Hippocampal formation (tissue), 2 donors: ENCODE measurements at regions not wholly inside any gene's neighbourhood (a gene's known extent, or its start where the extent isn't known, plus 50 kb on each side); places are given as distances from the start of the nearest gene placed in this dataset.

Experiments used
- DNase-seq, 2 donors: peaks; one replicate each; lab custom pipeline; 2025; lab: John Stamatoyannopoulos, UW

DNA sequence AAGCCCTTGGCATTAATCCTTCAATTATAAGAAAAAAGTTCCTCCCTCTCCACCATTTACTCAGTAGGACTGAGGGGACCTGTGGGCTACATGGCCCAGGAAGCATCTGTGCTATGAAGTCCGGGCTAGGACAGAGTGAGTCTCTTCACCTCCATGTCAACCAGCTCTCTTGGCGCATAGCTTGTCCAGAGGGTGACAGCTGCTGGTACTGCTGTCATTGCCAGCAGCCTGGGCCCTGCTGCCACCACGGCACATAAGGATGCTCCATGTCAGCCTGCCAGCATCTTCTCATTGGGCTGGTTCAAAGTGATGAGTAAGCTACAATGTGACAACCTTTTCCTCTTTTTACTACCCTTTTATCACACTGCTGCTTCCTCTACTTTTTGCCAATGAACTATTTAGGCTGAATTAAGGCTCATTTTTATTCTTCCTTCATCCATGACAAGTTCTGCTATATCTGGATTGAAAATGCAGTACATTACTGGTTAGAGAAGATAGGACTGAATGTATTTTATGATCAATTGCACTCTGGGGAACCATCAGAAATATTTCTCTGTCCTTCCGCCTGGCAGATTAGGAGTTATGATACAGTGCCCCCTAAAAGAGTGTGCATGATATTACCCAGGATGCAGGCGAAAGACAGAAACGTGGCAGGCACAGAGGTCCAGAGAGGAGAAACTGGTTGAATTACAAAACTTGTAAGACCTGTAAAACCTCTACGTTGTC is 258.9 kb upstream of the TNP1 start:
- DNase-seq, result no peak

DNA sequence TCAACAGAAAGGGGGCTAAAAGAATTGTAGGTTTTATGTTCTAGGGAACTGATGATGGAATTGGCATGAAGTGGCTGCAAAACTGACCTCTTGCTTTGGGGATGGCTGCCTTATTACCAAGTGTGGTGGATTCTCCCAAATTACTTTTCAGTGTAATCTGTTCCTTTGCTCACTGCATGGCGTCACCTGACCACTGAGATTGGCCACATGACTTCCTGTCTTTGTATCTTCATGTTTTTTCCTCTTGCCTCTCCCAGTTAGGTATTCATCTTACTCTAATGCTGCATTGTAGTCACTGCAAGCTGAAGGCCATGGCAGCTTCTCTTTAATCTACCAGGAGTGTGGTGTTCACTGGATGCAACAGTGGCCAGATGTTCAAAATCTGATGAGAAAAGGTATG is 257.7 kb upstream of the TNP1 start:
- no peak for DNase-seq

DNA sequence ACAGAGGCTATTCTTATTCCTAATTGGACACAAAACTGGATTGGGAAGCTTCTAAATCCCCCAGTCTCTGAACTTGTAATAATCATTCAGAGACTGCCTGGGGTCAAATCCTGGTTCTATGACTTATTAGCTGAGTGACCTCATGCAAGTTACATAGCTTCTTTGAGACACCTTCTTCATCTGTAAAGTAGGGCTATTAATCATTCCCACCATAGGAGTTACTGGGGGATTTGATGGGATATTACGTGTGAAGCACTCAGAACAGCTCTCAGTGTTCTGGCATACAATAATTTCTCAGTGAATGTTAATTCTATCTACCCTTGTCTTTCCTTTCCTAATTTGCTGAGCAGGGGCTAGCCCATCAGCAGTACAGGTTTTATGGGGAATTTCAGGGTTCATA is 256.7 kb upstream of the TNP1 start:
- no peak for DNase-seq

DNA sequence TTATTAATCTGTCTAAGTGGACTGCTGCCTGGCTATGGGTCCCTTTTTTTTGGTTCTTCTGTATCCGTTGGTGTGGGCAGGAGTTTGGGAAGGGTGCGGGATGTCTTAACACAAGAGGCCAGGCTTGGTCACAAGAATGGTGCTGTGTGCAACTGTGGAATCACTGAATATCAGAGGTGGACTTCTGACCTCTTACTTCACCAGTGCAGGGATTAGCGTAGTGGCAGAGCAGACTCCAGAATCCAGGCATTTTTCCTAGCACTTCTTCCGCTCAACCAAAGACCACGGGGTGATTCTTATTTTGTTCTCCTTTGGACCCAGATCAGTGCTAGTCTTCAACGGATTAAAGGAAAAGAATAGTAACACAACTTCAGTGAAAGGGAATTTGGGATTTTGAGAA is 254.3 kb upstream of the TNP1 start:
- no peak for DNase-seq

DNA sequence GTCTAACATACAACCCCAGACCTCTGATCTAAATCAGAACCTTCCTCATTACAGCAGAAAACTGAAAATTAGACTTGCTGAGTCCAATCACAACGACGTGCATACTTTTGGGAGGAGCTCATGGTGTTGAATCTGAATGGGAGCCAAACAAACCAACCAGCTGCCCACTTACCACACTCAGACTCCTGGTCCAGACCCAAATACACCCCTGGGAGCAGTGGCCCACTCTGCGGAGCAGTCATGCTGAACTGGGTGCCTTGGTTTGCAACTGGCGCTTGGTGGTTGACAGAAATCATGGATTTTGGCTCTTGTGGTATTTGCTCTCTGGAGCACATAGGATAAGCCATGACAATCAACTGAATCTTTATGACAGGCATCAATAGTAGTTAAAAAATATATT is 253.6 kb upstream of the TNP1 start:
- no peak for DNase-seq

DNA sequence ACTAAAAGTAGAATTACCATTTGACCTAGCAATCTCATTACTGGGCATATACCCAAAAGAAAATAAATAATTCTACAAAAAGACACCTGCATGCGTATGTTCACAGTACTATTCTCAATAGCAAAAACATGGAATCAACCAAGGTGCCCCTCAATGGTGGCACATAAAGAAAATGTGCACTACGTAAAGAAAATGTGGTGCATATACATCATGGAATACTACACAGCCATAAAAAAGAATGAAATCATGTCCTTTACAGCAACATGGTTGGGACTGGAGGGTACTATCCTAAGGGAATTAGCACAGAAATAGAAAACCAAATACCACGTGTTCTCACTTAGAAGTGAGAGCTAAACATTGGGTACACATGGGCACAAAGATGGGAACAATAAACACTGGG is 250.7 kb upstream of the TNP1 start:
- DNase-seq, result no peak

DNA sequence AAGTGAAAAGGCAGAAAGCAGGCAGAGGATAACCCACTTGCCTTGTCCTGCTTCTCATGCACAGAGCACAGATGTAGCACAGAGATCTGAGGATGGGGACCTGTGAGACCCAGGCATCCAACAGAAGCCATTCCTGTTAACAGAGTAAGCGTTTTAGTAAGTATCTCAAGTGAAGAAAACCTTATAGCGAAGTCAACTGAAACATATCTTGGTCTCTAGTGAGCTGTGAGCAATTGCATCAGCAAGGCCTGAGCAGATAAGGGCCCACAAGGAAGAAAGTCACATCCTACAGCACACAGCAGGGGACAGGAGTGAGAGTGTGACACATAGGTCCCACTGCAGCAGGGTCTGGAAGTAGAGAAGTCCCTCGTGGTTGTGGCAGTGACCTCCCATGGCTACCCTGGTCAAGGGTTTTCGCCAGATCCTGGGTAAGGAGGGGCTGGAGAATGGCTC is 248.7 kb upstream of the TNP1 start:
- DNase-seq, result no peak

DNA sequence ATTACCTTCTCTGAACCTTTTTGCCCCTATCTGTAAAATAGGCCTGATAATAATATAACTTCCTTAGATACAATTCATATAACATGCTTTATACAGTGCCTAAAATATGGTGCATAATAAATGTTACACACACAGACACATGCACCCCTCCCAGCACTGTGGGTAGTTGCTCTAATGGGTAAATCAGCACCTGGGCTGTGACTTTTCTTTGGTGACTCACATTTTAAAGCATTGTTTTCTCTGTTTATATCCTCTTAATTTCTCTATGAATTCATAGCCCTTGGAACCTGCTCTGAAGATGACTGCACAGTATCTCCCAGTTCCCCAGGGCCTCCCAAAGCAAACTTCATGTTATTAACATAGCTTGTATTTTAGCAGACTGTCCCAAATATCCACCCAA is 248.2 kb upstream of the TNP1 start:
- DNase-seq, result no peak

DNA sequence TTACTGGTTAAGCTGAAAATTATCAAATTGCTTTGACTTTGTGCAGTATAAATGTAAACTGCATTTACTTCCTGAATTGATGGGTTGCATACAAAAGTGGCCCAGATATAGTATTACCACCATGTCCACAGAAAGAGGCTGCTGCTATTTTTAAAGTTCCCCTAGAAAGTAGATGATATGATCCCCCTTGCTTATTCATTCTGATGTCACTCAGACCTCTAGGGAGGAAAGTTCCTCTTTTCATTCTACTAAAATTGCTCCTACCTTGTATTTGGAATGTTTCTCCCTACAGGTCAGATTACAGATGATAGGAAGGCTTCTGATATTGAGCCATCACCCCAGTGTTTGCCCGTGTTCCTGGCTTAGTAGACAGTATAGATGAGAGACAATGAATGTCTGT is 247.6 kb upstream of the TNP1 start:
- no peak for DNase-seq

DNA sequence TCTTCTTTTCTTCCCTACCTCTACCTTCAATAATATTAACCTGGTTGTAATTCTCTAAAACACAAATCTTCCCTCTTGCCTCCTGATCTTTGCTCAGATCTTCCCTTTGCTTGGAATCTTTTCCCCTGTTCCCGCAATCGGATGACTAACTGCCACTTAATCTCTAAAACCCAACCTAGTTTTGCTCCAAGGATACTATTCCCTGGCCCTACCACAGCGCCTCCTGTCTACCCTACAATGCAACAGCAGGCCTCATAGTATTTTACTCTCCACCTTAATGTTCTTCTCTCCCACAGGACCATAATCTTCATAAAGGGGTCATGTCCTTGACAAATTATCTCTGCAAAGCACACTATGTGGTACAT is 246.8 kb upstream of the TNP1 start:
- no peak for DNase-seq

DNA sequence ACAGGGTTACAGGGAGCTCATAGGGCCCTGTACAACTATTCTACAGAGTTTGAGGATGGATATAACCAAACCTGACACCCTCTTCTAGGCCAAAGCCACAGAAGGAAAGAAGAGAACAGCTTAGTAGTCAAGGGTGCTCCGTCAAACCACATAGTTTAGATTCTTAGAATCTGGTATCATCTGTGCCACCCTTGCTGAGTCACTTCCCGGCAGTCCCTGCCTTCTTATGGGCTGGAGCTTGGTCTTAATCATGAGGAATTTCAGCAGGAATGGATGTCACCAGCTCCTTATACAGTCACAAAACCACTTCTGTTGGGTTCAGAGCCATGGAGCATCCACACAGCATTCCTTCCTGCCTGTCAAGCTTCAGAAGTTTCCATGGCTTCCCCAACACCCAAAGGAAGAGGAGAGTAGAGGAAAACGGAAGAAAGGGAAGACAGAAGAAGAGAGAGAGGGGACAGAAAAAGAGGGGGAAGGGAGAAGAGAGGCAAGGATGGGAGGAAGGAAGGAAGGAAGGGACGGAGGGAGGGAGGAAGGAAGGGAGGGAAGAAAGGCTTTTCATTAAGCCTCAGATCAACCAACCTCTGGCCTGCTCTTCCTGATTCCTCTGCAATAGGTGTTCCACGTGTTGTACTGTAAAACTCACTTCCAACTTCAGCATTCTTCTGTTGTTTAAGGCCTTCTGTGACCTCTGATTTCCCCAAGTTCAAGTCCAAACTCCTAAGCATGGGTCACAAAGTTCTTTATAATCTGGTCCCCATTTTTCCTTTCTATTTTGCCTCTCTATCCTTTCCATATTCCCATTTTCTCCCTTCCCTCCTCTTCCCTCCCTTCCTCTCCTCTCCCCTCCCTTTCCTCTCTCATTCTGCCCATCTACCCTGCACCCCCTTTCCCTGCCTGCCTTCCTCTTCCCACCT is 246.1 kb upstream of the TNP1 start:
- DNase-seq, result no peak

DNA sequence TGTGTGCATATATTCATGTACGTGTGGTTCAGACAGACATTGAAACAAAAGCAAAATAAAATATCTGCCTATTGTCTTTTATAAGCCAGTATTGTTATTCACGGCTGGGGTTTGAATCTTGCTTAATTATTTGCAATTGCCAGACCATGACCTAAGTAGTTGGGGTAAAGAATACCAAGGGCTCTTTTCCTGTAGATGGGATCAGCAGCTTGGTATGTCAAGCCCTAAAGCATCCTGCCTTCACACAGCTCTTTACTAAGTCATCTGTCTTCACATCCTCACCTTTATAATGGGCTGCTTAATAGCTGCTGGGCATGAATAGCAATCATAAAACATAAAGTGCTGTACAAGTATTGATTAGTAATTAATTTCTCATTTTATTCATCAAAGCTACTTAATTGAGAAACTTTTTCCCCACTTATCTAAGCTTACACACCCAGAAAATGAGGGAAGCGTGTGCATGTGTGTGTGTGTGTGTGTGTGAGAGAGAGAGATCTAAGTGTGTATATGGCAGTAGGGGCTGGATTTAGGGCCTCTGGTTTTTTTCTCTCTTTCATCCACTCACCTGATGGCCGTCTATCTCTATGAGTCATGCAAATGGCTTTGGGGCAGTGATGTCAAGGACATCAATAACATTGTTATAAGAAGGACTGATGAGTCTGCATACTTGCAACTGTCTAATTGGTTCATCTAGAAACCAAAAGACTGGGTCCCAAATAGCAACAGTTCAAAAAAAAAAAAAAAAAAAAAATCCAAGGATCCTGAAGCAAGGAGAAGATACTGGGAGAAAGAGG is 244.1 kb upstream of the TNP1 start:
- DNase-seq, result no peak

DNA sequence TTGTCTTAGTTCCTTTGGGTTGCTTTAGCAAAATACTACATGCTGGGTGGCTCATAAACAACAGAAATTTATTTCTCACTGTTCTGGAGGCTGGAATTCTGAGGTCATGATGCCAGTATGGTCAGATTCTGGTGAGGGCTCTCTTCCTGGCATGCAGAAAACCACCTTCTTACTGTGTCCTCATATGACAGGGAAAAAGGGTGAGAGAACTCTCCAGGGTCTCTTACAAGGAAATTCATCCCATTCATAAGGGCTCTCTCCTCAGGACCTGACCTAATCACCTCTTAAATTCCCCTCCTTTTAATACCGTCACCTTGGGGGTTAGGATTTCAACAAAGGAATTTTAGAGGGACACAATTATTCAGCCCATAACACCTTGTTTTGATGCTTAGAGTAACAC is 243.1 kb upstream of the TNP1 start:
- DNase-seq, result no peak

DNA sequence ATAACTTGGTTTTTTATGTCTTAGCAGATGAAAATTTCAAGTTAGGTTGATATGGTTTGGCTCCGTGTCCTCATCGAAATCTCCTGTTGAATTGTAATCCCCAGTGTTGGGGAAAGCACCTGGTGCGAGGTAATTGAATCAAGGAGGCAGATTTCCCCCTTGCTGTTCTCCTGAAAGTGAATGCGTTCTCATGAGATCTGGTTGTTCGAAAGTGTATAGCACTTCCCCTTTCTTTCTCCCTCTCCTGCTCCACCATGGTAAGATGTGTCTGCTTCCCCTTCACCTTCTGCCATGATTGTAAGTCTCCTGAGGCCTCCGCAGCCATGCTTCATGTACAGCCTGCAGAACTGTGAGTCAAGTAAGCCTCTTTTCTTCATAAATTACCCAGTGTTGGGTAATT is 242.1 kb upstream of the TNP1 start:
- no peak for DNase-seq

DNA sequence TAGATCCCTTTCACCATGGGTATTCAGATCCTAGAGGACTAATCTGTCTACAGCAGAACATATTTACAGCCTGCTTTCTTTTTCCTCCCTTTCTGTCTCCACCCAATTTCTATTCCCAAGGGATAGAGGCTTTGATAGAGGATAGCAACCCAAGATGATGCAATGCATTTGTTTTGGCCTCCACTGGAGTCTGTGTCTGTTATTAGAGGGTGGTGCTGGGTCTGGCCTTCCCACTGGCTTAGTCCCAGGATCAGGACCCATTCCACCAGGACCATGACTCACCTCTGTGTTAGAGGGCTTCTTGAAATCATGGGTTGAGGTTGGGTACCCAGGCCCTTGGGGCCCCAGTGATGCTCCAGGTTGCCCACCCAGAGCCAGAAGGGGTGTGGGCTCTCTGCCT is 239.7 kb upstream of the TNP1 start:
- no peak for DNase-seq

DNA sequence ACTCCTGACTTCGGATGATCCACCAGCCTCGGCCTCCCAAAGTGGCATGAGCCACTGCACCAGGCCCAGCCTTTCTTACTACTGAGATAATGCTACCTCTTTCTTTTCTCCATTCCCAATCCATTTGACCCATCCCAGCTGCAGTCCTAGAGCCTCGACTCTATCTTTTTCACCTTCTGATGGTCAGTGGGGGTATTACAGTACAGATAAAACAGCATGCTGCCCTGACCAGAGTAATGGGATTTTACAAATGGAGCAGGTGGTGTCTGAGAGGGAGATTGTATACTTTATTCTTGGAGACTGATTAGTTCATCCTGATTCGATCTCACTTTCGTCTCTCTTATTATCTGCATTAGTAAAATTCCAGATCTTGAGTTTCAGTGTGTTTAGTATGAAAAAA is 238.6 kb upstream of the TNP1 start:
- no peak for DNase-seq

DNA sequence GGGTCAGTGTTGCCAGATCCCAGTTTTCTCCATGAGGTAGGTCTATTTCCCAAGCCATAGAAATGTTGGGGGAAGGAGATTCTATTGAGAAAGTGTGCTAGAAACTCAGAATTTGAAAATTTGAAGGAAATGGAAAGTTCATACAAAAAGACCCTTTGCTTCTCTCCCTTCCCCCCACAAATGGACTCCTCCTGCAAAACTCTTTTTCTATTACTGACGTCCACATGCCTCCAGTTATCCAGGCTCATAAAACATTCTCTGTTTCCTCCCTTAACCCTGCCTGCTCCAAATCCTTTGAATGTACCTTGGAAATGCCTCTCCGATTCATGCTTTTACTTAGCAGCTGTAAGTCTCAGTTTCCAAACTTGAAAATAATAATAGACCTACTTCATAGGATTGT is 237.5 kb upstream of the TNP1 start:
- DNase-seq, result no peak

DNA sequence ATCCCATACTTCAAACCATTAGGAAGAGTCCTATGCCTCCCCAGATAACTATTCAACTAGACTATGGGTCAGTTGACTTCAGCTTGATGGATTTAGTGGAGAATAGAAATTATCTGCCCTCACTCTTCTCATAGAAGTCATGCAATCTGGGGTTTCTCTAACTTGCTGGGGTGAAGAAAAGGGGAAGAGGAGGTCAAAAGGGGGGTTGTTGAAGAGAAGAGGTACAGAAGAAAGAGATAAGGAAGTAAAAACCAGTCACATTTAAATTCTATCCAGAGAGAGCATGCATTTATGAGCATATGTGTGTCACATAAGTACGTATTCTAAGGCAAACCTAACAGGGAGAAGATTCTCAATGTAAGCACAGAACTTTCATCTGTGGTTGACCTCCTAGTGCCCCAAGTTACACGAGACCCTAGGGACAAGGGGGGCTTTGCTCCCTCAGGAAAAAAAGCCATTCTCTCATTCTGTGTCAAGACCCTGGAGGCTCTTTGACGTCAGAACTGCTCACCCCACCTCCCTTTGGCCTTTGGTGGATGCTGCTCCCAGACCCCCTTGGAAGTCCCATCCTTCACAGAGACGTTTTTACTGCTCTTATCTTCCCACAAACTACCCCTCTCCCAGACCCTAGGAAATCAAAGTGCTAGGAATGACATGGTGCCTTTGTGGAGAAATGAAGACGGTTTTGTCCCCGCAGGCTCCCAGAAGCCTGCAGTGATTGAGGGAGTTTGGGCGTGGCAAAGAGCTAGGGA is 236.8 kb upstream of the TNP1 start:
- no peak for DNase-seq

DNA sequence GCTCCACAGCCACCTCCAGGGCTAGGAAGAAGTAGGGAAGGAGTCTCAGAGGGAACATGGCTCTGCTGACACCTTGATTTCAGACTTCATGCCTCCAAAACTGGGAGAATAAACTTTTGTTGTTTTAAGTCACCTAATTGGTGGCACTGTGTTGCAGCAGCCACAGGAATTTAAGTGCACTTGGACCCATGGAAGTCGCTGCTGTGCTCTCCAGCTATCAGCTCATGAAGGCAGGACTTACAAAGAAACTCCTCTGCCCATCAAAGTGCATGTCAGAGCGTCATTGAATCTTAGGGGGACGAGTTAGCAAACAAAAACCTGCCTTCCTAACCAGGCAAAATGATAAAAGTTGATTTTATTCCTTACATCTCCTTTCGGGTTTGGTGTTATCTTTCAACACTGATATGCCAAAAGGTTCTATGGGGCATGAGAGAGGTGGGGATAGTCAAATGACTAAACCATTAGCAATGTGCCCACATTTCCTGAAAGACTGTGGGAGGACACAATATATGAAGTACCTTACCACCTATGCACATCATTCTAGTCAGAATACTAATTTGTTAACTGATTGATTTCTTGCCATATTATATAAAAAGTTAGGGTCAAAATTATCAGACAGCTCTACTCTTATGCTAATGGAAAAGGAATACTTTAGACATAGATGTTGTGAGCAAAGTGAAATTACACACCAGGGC is 235.8 kb upstream of the TNP1 start:
- no peak for DNase-seq

DNA sequence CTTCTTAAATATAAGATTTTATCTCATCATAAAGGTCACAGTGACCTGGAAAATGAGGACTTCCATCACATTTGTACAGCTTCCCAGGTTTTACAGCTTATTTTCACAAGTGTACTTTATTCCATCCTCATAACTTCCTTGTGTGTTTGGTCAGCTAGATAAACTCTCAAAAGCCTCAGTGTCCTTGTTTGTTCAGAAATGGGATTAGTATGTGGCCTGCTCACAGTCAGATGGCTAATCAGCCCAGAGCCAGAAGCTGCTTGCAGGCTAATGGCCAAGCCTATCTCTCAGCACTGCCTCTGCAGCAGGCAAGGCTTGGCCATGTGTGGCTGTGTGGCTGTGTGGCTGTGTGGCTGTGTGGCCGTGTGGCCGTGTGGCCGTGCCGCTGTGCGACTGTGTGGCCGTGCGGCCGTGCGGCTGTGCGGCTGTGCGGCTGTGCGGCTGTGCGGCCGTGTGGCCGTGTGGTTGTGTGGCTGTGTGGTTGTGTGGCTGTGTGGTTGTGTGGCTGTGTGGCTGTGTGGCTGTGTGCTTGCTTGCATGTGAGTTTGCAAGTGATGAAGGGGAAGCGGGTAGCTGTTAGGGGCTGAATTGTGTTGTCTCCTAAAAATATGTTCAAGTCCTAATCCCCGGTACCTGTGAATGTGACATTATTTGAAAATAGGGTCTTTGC is 233.0 kb upstream of the TNP1 start:
- DNase-seq, result no peak

DNA sequence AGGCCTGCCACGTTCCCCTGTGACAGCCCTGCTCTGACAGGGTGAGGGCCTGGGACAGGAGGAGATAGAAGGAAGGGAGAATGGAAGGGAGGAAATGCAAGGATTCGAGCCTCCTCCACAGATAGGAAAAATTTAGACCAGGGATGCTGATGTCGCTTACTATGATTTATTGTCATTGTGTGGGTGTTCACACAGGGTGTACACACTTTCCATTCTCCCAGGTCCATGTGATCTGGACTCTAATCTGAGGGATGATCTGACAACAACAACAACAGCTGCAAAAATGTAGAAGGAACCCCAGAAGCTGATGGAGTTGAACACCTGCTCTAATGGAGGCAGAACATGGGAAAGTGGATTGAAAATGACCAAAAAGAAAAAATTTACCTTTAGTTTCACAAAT is 231.7 kb upstream of the TNP1 start:
- no peak for DNase-seq
